ENCODE measurements at regions not wholly inside any gene's neighbourhood (a gene's known extent, or its start where the extent isn't known, plus 50 kb on each side); places are given as distances from the start of the nearest gene placed in this dataset.
A peak's percentile ranks its signal among the peaks of the same experiment; 100 is the strongest.
"Not testable (repeated sequence)": the region's sequence is repeated elsewhere in the genome, so short reads cannot be mapped to it uniquely, and the experiment has no call there.

GRCh38 chr14:28946267-28946666 lies 179.7 kb downstream of the FOXG1 start:
- no peak for DNase-seq (ENCODE audit: low read depth, low spot score)

- no peak for DNase-seq (ENCODE audit: low read depth, low spot score)
These were observed 182.9 kb downstream of the FOXG1 start for GRCh38 chr14:28949503-28949902.

DNA sequence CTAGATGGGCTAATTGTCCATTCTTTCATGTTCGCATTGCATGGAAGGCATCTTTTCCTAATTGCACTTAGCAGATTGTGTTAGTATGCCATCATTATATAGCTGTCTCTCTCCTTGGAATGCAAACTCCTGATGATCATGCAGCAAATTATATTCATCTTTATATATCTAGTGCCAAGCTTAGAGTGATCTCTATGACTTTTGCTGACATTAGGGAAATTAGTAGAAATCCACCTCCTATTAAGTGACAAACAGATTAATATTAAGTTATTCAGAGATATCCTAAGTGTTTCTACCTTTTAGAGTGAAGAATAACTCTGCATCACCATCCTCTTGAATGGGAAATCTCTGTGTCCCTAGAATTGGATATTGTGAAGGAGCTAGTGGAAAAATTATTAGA lies 185.6 kb downstream of the FOXG1 start:
- DNase-seq (ENCODE audit: low read depth, low spot score) = no peak

- no peak for DNase-seq (ENCODE audit: low read depth, low spot score)
These were observed 186.1 kb downstream of the FOXG1 start for GRCh38 chr14:28952666-28953065.

DNA sequence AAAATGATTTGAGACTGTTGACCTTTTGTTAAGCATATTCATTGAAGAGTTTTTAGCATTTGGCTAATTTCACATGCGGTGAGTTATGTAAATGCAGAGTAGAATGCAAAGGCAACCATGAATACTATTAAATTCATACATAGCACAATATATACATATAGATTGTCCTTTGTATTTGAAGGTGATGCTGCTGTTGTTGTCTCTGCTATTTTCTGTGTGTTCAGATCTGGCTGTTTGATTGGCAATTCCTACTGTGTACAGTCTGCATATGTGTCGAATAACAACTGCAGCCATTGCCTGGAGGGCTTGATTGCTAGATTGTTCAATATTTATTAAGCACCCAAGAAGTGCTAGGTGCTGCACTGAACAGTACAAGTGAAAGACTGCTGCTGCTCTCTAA lies 187.4 kb downstream of the FOXG1 start:
- no peak for DNase-seq (ENCODE audit: low read depth, low spot score)

- no peak for DNase-seq (ENCODE audit: low read depth, low spot score)
These were observed 200.0 kb downstream of the FOXG1 start for GRCh38 chr14:28966416-28967233.

GRCh38 chr14:28975084-28975483 lies 208.5 kb downstream of the FOXG1 start:
- peak; percentile 30 for DNase-seq (ENCODE audit: low read depth, low spot score)

GRCh38 chr14:28982228-28982627 lies 215.6 kb downstream of the FOXG1 start:
- DNase-seq (ENCODE audit: low read depth, low spot score) = no peak

DNA sequence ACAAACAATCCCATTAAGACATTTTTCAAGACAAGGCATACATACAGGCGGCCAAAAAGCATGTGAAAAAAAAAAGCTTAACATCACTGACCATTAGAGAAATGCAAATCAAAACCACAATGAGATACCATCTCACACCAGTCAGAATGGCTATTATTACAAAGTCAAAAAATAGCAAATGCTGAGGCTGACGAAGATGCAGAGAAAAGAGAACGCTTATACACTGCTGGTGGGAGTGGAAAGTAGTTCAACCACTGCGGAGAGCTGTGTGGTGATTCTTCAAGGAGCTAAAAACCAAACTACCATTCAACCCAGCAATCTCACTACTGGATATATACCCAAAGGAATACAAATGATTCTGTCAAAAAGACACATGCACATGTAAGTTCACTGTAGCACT lies 216.7 kb downstream of the FOXG1 start:
- DNase-seq (ENCODE audit: low read depth, low spot score) = no peak

GRCh38 chr14:28987516-28987915 lies 220.9 kb downstream of the FOXG1 start:
- no peak for DNase-seq (ENCODE audit: low read depth, low spot score)

DNA sequence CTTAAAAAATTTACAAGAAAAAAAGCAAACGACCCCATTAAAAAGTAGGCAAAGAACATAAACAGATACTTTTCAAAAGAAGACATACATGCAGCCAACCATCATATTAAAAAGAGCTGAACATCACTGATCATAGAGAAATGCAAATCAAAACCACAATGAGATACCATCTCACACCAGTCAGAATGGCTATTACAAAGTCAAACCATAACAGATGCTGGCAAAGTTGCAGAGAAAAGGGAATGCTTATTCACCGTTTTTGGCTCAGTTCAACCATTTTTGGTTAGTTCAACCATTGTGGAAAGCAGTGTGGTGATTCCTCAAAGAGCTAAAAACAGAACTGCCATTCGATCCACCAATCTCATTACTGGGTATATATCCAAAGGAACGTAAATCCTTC lies 230.6 kb downstream of the FOXG1 start:
- not testable (repeated sequence) for DNase-seq (ENCODE audit: low read depth, low spot score)

GRCh38 chr14:28999656-29000055 lies 233.1 kb downstream of the FOXG1 start:
- no peak for DNase-seq (ENCODE audit: low read depth, low spot score)

GRCh38 chr14:29005647-29006046 lies 239.1 kb downstream of the FOXG1 start:
- no peak for DNase-seq (ENCODE audit: low read depth, low spot score)

- no peak for DNase-seq (ENCODE audit: low read depth, low spot score)
These were observed 241.4 kb downstream of the FOXG1 start for GRCh38 chr14:29007990-29008389.

DNA sequence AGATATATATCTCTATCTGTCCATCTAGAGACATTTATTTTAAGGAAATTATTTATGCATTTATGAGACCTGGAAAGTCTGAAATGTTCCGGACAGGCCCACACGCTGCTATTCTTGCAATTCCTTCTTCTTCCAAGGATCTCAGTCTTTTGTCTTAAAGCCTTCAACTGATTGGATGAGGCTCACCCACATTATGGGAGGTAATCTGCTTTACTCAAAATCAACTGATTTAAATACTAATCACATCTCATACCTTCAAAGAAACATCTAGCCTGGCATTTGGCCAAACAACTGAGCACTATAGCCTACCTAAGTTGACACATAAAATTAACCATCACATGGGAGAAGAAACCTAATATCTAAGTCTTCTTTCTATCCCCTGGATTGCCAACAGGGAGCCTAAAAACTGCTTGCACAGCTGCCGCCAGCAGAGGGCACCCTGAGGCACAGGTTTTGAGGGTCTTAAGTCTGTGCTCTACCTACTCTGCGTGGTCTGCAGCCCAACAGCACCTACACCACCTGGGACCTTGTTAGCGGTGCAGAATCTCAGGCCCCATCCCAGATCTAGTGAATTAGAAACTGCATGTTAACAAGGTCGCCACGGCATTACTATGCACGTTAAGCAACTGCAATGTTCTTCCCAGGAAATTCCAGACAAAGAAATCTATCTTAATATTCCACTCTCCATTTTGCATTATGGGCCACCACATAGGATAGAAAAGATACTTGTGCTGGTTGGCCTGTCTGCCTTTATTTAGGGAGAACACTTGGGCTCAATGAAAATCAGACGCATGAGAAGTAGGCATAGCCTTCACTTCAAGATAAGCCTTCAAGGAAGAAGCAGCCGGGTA lies 249.7 kb downstream of the FOXG1 start:
- peak; percentile 42 for DNase-seq (ENCODE audit: low read depth, low spot score)

GRCh38 chr14:29023505-29023904 lies 256.9 kb downstream of the FOXG1 start:
- not testable (repeated sequence) for DNase-seq (ENCODE audit: low read depth, low spot score)

- not testable (repeated sequence) for DNase-seq (ENCODE audit: low read depth, low spot score)
These were observed 260.9 kb downstream of the FOXG1 start for GRCh38 chr14:29027441-29027840.

GRCh38 chr14:29027941-29028705 lies 261.5 kb downstream of the FOXG1 start:
- DNase-seq (ENCODE audit: low read depth, low spot score) = not testable (repeated sequence)

DNA sequence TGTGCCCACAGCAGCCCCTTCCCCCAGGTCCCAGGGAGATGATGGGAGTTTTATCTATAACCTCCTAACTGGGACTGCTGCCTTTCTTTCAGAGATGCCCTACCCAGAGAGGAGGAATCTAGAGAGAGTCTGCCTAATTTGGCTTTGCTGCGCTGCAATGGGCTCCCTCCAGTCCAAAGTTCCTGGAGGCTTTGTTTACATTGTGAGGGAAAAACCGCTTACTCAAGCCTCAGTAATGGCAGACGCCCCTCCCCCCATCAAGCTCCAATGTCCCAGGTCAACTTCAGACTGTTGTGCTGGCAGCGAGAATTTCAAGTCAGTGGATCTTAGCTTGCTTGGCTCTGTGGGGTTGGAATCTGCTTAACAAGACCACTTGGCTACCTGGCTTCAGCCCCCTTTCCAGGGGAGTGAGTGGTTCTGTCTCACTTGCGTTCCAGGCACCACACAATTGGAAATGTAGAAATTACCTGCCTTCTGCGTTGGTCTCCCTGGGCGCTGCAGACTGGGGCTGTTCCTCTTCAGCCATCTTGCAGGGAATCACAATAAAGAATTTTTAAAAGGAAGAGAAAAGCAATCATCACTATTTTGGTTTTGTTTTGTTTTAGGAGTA lies 262.5 kb downstream of the FOXG1 start:
- DNase-seq (ENCODE audit: low read depth, low spot score) = peak; percentile 35

- DNase-seq (ENCODE audit: low read depth, low spot score) = no peak
These were observed 263.5 kb downstream of the FOXG1 start for GRCh38 chr14:29030121-29030520.

GRCh38 chr14:29030970-29031369 lies 264.4 kb downstream of the FOXG1 start:
- no peak for DNase-seq (ENCODE audit: low read depth, low spot score)

DNA sequence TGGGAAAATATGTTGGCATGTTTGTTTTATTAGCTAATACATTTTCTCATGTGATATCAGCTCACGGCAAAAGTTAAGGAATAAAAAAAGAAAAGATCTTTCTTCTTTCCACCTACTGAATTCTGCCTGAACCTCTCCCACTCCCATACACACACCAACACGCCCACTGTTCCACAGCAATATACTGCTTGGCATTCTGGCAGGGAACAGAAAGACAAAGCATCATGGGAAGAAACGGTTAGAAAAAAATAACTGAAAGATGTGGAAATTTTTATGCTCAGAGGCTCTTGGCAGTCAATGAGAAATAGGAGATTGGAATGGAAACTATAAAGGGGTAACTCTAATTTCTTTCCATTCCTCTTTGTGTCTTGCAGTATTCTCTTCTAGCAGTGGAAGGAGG lies 268.5 kb downstream of the FOXG1 start:
- no peak for DNase-seq (ENCODE audit: low read depth, low spot score)
